DMS53 treated with DMSO at 0.1 percent for 48 hours (cell line): ENCODE measurements at regions not wholly inside any gene's neighbourhood (a gene's known extent, or its start where the extent isn't known, plus 50 kb on each side); places are given as distances from the start of the nearest gene placed in this dataset.
"Not testable (repeated sequence)": the region's sequence is repeated elsewhere in the genome, so short reads cannot be mapped to it uniquely, and the experiment has no call there.

Source experiments
- DNase-seq: peaks from one replicate; lab custom pipeline; 2025; ENCODE audit not compliant: unreplicated experiment; lab: John Stamatoyannopoulos, UW

GRCh38 chr10:61020420-61021158 is 76.6 kb upstream of the RHOBTB1 start:
- no peak for DNase-seq

- DNase-seq = no peak
Measured at GRCh38 chr10:61018146-61018545, 74.2 kb upstream of the RHOBTB1 start.

GRCh38 chr10:61016630-61017029 is 72.6 kb upstream of the RHOBTB1 start:
- no peak for DNase-seq

- DNase-seq = no peak
Measured at GRCh38 chr10:61016007-61016406, 72.0 kb upstream of the RHOBTB1 start.

GRCh38 chr10:61010863-61011262 is 66.9 kb upstream of the RHOBTB1 start:
- no peak for DNase-seq

GRCh38 chr10:61003069-61003468 is 59.1 kb upstream of the RHOBTB1 start:
- not testable (repeated sequence) for DNase-seq

GRCh38 chr10:61001731-61002122 is 57.7 kb upstream of the RHOBTB1 start:
- DNase-seq = no peak

- peak; percentile 29 for DNase-seq
Measured at GRCh38 chr10:61000769-61001730, 57.1 kb upstream of the RHOBTB1 start.

GRCh38 chr10:60998932-60999331 is 54.9 kb upstream of the RHOBTB1 start:
- DNase-seq = no peak

- DNase-seq = no peak
Measured at GRCh38 chr10:60994128-60994527, 50.1 kb upstream of the RHOBTB1 start.
